Brain microvascular endothelial cell (primary cell): ENCODE measurements at regions not wholly inside any gene's neighbourhood (a gene's known extent, or its start where the extent isn't known, plus 50 kb on each side); places are given as distances from the start of the nearest gene placed in this dataset.

ENCODE experiments used
- DNase-seq: peaks from one replicate; pipeline ENCODE4 v3.0.0-alpha.2; 2020
- H3K27ac ChIP-seq: fragments of 250-450 bp; sonication (Bioruptor Pico); 2 replicates; pipeline ENCODE4 v1.5.1; 2020; ENCODE audit warnings: mild to moderate bottlenecking, moderate library complexity
- H3K27me3 ChIP-seq: fragments of 250-450 bp; sonication (Bioruptor Pico); replicated peaks from 2 replicates; pipeline ENCODE4 v1.5.1; 2020; ENCODE audit warnings: mild to moderate bottlenecking
- H3K36me3 ChIP-seq: fragments of 250-450 bp; sonication (Bioruptor Pico); replicated peaks from 2 replicates; pipeline ENCODE4 v1.5.1; 2020; ENCODE audit warnings: mild to moderate bottlenecking
- H3K4me3 ChIP-seq: 2 replicates; pipeline ENCODE4 v1.5.1; 2011; ENCODE audit warnings: low read depth, mild to moderate bottlenecking, control low read depth, low read length, moderate library complexity
- CTCF ChIP-seq: IDR thresholded peaks from 2 replicates; pipeline ENCODE4 v1.5.1; 2011; ENCODE audit warnings: low read depth, mild to moderate bottlenecking, moderate library complexity, low read length, control low read depth, inconsistent platforms; ENCODE audit errors: missing control alignments
- in situ Hi-C: cut with HindIII; loops from 2 replicates; pipeline ENCODE4 v1.10.0; 2017; ENCODE audit warnings: low sequenced_read_pairs, low pct_ligation_motif_present

GRCh38 chr4:138602664-138603063, 360.5 kb upstream of the SLC7A11 start:
- in situ Hi-C loops, result no loop called here
- no peak for DNase-seq
- no peak for TF ChIP-seq CTCF
- Histone ChIP-seq H3K27ac (no peak overlapping the region), H3K27me3 (no peaks in the 10 kb centered on the region), H3K36me3 (no peaks in the 10 kb centered on the region), H3K4me3 (no peak overlapping the region)

- in situ Hi-C loops, result no loop called here
- Histone ChIP-seq H3K36me3 (no peaks in the 10 kb centered on the region), H3K27me3 (no peaks in the 10 kb centered on the region), H3K4me3 (no peak overlapping the region), H3K27ac (no peak overlapping the region)
- no peak for DNase-seq
- TF ChIP-seq CTCF, result no peak
Observed at GRCh38 chr4:138599965-138600364, 357.8 kb upstream of the SLC7A11 start.

- Histone ChIP-seq H3K36me3 (no peaks in the 10 kb centered on the region), H3K27me3 (no peaks in the 10 kb centered on the region), H3K27ac (no peak overlapping the region), H3K4me3 (no peak overlapping the region)
- TF ChIP-seq CTCF, result no peak
- in situ Hi-C loops, result no loop called here
- DNase-seq, result no peak
Observed at GRCh38 chr4:138598226-138598625, 356.1 kb upstream of the SLC7A11 start.

- in situ Hi-C loops, result no loop called here
- H3K27me3 ChIP-seq, result no peaks in the 10 kb centered on the region
- no peaks in the 10 kb centered on the region for H3K36me3 ChIP-seq
- no peak overlapping the region for H3K27ac ChIP-seq
- no peak for TF ChIP-seq CTCF
- DNase-seq, result no peak
- no peak overlapping the region for H3K4me3 ChIP-seq
Observed at GRCh38 chr4:138596896-138597295, 354.7 kb upstream of the SLC7A11 start.

GRCh38 chr4:138595731-138596460, 353.7 kb upstream of the SLC7A11 start:
- no peaks in the 10 kb centered on the region for H3K27me3 ChIP-seq
- DNase-seq, result no peak
- TF ChIP-seq CTCF, result no peak
- H3K27ac ChIP-seq, result no peak overlapping the region
- in situ Hi-C loops, result no loop called here
- no peak overlapping the region for H3K4me3 ChIP-seq
- no peaks in the 10 kb centered on the region for H3K36me3 ChIP-seq

GRCh38 chr4:138595171-138595570, 353.0 kb upstream of the SLC7A11 start:
- Histone ChIP-seq H3K27ac (no peak overlapping the region), H3K27me3 (no peaks in the 10 kb centered on the region), H3K4me3 (no peak overlapping the region), H3K36me3 (no peaks in the 10 kb centered on the region)
- in situ Hi-C loops, result no loop called here
- TF ChIP-seq CTCF, result no peak
- DNase-seq, result no peak
